ENCODE measurements at regions not wholly inside any gene's neighbourhood (a gene's known extent, or its start where the extent isn't known, plus 50 kb on each side); places are given as distances from the start of the nearest gene placed in this dataset.
"Not testable (repeated sequence)": the region's sequence is repeated elsewhere in the genome, so short reads cannot be mapped to it uniquely, and the experiment has no call there.

- TF ChIP-seq CTCF (IDR thresholded peaks at IDR 0.05; ENCODE audit: low read depth, low read length), result no peak
- peak in 1 of 2 donors; percentile 14 for DNase-seq (ENCODE audit: low read depth in 1 of 2, low spot score in 1 of 2)
- Histone ChIP-seq H3K27me3 (no peaks in the 10 kb centered on the region), H3K4me1 (ENCODE audit: low read depth) (no peaks in the 10 kb centered on the region), H3K36me3 (no peaks in the 10 kb centered on the region), H3K27ac (no peak overlapping the region), H3K9me3 (ENCODE audit: low read depth) (no peaks in the 10 kb centered on the region), H3K4me3 (no peak overlapping the region)
These were observed 104.1 kb upstream of the GOLGA8J start for GRCh38 chr15:29978411-29979382.

- H3K9me3 ChIP-seq (ENCODE audit: low read depth); H3K27ac ChIP-seq; H3K4me3 ChIP-seq; H3K36me3 ChIP-seq; H3K4me1 ChIP-seq (ENCODE audit: low read depth); DNase-seq (ENCODE audit: low read depth in 1 of 2, low spot score in 1 of 2): not testable (repeated sequence)
- H3K27me3 ChIP-seq, result peaks cover 25% of the 10 kb centered on the region
These were observed 108.7 kb upstream of the GOLGA8J start for GRCh38 chr15:29974056-29974455.

GRCh38 chr15:29972051-29972450 is 110.7 kb upstream of the GOLGA8J start:
- no peak for DNase-seq (ENCODE audit: low read depth in 1 of 2, low spot score in 1 of 2)
- H3K9me3 ChIP-seq (ENCODE audit: low read depth), result no peaks in the 10 kb centered on the region
- TF ChIP-seq CTCF (IDR thresholded peaks at IDR 0.05; ENCODE audit: low read depth, low read length), result no peak
- H3K36me3 ChIP-seq, result no peaks in the 10 kb centered on the region
- no peaks in the 10 kb centered on the region for H3K4me1 ChIP-seq (ENCODE audit: low read depth)
- no peak overlapping the region for H3K4me3 ChIP-seq
- H3K27ac ChIP-seq, result no peak overlapping the region
- H3K27me3 ChIP-seq, result peaks cover 44% of the 10 kb centered on the region

GRCh38 chr15:29970402-29970695 is 112.4 kb upstream of the GOLGA8J start:
- DNase-seq (ENCODE audit: low read depth in 1 of 2, low spot score in 1 of 2), result no peak
- Histone ChIP-seq H3K4me1 (ENCODE audit: low read depth) (no peaks in the 10 kb centered on the region), H3K9me3 (ENCODE audit: low read depth) (no peaks in the 10 kb centered on the region), H3K36me3 (no peaks in the 10 kb centered on the region), H3K27ac (no peak overlapping the region), H3K27me3 (peaks cover 57% of the 10 kb centered on the region), H3K4me3 (no peak overlapping the region)
- TF ChIP-seq CTCF (IDR thresholded peaks at IDR 0.05; ENCODE audit: low read depth, low read length), result no peak

- Histone ChIP-seq H3K4me3 (no peak overlapping the region), H3K27ac (no peak overlapping the region), H3K36me3 (no peaks in the 10 kb centered on the region), H3K9me3 (ENCODE audit: low read depth) (no peaks in the 10 kb centered on the region), H3K27me3 (peaks cover 58% of the 10 kb centered on the region), H3K4me1 (ENCODE audit: low read depth) (no peaks in the 10 kb centered on the region)
- no peak for TF ChIP-seq CTCF (IDR thresholded peaks at IDR 0.05; ENCODE audit: low read depth, low read length)
- no peak for DNase-seq (ENCODE audit: low read depth in 1 of 2, low spot score in 1 of 2)
These were observed 113.0 kb upstream of the GOLGA8J start for GRCh38 chr15:29969562-29970401.

Data from cardiac muscle cell (in vitro differentiated cells and primary cell).